HCT116 (cell line): ENCODE measurements at regions not wholly inside any gene's neighbourhood (a gene's known extent, or its start where the extent isn't known, plus 50 kb on each side); places are given as distances from the start of the nearest gene placed in this dataset.

Experiments
- ATAC-seq: fragments of 200-7000 bp; cut with Tn5 transposase; 2 replicates; pipeline ENCODE4 v1.9.1; 2020; ENCODE audit warnings: mild to moderate bottlenecking, moderate library complexity
- BruUV-seq: library from RNA; stranded (reverse); fragments of 400-500 nt; replicated peaks from 2 replicates; lab custom pipeline; 2021; lab: Mats Ljungman, UMichigan
- CTCF ChIA-PET: fragments of 300-600 bp; sonication (Branson Sonifier 250); formaldehyde crosslinking; loops from one replicate; lab custom pipeline; 2021; ENCODE audit warnings: antibody characterized with exemption; lab: Charles Lee
- POLR2A ChIA-PET: fragments of 300-600, 350-600 bp; sonication (Branson Sonifier 250); formaldehyde crosslinking; loops from one replicate; lab custom pipeline; 2021; ENCODE audit warnings: antibody characterized with exemption; lab: Charles Lee
- RAD21 ChIA-PET, 2 experiments: fragments of 300-600 bp; sonication (Branson Sonifier 250); formaldehyde crosslinking; loops; one replicate each; lab custom pipeline; 2023; ENCODE audit warnings: low total read pairs in 2 of 2; ENCODE audit not compliant: uncharacterized antibody in 2 of 2, unreplicated experiment in 2 of 2, low non-redundant PET in 1 of 2; lab: Charles Lee
- DNase-seq: peaks from one replicate; pipeline ENCODE4 v3.0.0-alpha.2; 2010; ENCODE audit warnings: low read depth, low spot score
- H2AFZ ChIP-seq: fragments of 200-600 bp; shearing (Covaris generic), sonication (generic); 2 replicates; pipeline ENCODE4 v1.6.1; 2017; ENCODE audit warnings: low read depth, mixed run types, mixed read lengths, antibody characterized with exemption, low read length; ENCODE audit not compliant: poor library complexity, severe bottlenecking
- H3K27ac ChIP-seq: 2 replicates; pipeline ENCODE4 v1.5.1; 2012; ENCODE audit warnings: low read depth, low read length
- H3K27me3 ChIP-seq: fragments of 200-600 bp; sonication (generic); 2 replicates; pipeline ENCODE4 v1.6.1; 2016; ENCODE audit warnings: mixed run types, low read length, mixed read lengths; ENCODE audit not compliant: insufficient read depth
- H3K36me3 ChIP-seq, 2 experiments: fragments of 200-500 bp in 1 of 2; fragments of 200-600 bp in 1 of 2; sonication (Bioruptor generic) in 1 of 2; sonication (generic) in 1 of 2; 2 replicates each; pipeline versions ENCODE4 v1.5.1 to v1.6.1; 2014 to 2016; ENCODE audit warnings: low read length in 2 of 2, inconsistent platforms in 1 of 2, mixed read lengths in 1 of 2, mixed run types in 1 of 2; ENCODE audit not compliant: insufficient read depth in 2 of 2, control insufficient read depth in 1 of 2
- H3K4me1 ChIP-seq, 2 experiments: fragments of 200-600 bp in 1 of 2; sonication (generic) in 1 of 2; 2 replicates each; pipeline versions ENCODE4 v1.5.1 to v1.6.1; 2012 to 2017; ENCODE audit warnings: low read length in 2 of 2, inconsistent platforms in 1 of 2, mild to moderate bottlenecking in 1 of 2, mixed read lengths in 1 of 2, mixed run types in 1 of 2, moderate library complexity in 1 of 2; ENCODE audit not compliant: insufficient read depth in 2 of 2, control insufficient read depth in 1 of 2
- H3K4me2 ChIP-seq: fragments of 200-600 bp; sonication (generic); 2 replicates; pipeline ENCODE4 v1.6.1; 2017; ENCODE audit warnings: mixed run types, low read length, mixed read lengths
- H3K4me3 ChIP-seq, 2 experiments: fragments of 200-600 bp in 1 of 2; sonication (generic) in 1 of 2; replicated peaks in 1 of 2; 2 replicates each; pipeline ENCODE4 v1.5.1; 2011 to 2016; ENCODE audit warnings: low read length in 2 of 2, control low read depth in 1 of 2, low read depth in 1 of 2, mild to moderate bottlenecking in 1 of 2, mixed read lengths in 1 of 2, mixed run types in 1 of 2
- H3K79me2 ChIP-seq: fragments of 200-600 bp; sonication (generic); 2 replicates; pipeline ENCODE4 v1.6.1; 2017; ENCODE audit warnings: mild to moderate bottlenecking, mixed run types, low read length, moderate library complexity, mixed read lengths; ENCODE audit not compliant: insufficient read depth
- H3K9ac ChIP-seq: fragments of 200-600 bp; sonication (generic); 2 replicates; pipeline ENCODE4 v1.6.1; 2016; ENCODE audit warnings: low read length, mixed read lengths
- H3K9me2 ChIP-seq: fragments of 200-600 bp; sonication (generic), shearing (Covaris generic); 2 replicates; pipeline ENCODE4 v1.6.1; 2017; ENCODE audit warnings: mixed run types, mild to moderate bottlenecking, moderate library complexity; ENCODE audit not compliant: insufficient read depth
- H3K9me3 ChIP-seq, 2 experiments: fragments of 200-500 bp in 1 of 2; fragments of 200-600 bp in 1 of 2; sonication (Bioruptor generic) in 1 of 2; sonication (generic) in 1 of 2; 2 replicates each; pipeline ENCODE4 v1.6.1; 2014 to 2017; ENCODE audit warnings: low read length in 2 of 2, mixed read lengths in 2 of 2, inconsistent platforms in 1 of 2, low read depth in 1 of 2, mild to moderate bottlenecking in 1 of 2, mixed run types in 1 of 2, moderate library complexity in 1 of 2; ENCODE audit not compliant: control insufficient read depth in 1 of 2, insufficient read depth in 1 of 2
- H4K20me1 ChIP-seq: fragments of 200-600 bp; sonication (generic), shearing (Covaris generic); 2 replicates; pipeline ENCODE4 v1.6.1; 2017; ENCODE audit warnings: mixed run types, mild to moderate bottlenecking, moderate library complexity; ENCODE audit not compliant: insufficient read depth
- ATF3 ChIP-seq: IDR thresholded peaks from 2 replicates; pipeline ENCODE4 v1.6.1; 2012
- CBX3 ChIP-seq: IDR thresholded peaks from 2 replicates; pipeline ENCODE4 v1.6.1; 2012; ENCODE audit warnings: low read depth
- CEBPB ChIP-seq: IDR thresholded peaks from 2 replicates; pipeline ENCODE4 v1.6.1; 2012; ENCODE audit warnings: low read depth
- EGR1 ChIP-seq: IDR thresholded peaks from 2 replicates; pipeline ENCODE4 v1.6.1; 2012; ENCODE audit warnings: low read depth
- MAX ChIP-seq: IDR thresholded peaks from 2 replicates; pipeline ENCODE4 v1.6.1; 2012
- POLR2A ChIP-seq: IDR thresholded peaks from 2 replicates; pipeline ENCODE4 v1.7.0; 2011; ENCODE audit warnings: borderline replicate concordance; ENCODE audit not compliant: insufficient read depth, insufficient read length; ENCODE audit errors: extremely low read depth
- RAD21 ChIP-seq: IDR thresholded peaks from 2 replicates; pipeline ENCODE4 v1.6.1; 2012; ENCODE audit warnings: low read depth, mild to moderate bottlenecking
- REST ChIP-seq: IDR thresholded peaks from 2 replicates; pipeline ENCODE4 v1.6.1; 2012; ENCODE audit warnings: low read depth
- SIN3A ChIP-seq: IDR thresholded peaks from 2 replicates; pipeline ENCODE4 v1.6.1; 2012; ENCODE audit warnings: low read depth
- SP1 ChIP-seq: IDR thresholded peaks from 2 replicates; pipeline ENCODE4 v1.6.1; 2012; ENCODE audit warnings: low read depth
- ZBTB33 ChIP-seq: IDR thresholded peaks from 2 replicates; pipeline ENCODE4 v1.6.1; 2011; ENCODE audit warnings: mild to moderate bottlenecking, low read length, moderate library complexity; ENCODE audit not compliant: insufficient replicate concordance; ENCODE audit errors: extremely low read depth
- ZFX ChIP-seq: fragments of 450-650 bp; IDR thresholded peaks from 2 replicates; pipeline ENCODE4 v1.6.1; 2017
- intact Hi-C: fragments of 100-400 bp; cut with micrococcal nuclease; formaldehyde crosslinking; loops from 2 replicates; pipeline ENCODE4 v1.10.0; 2022

GRCh38 chr9:105877721-105878120, 183.4 kb downstream of the TMEM38B start:
- RAD21 ChIA-PET = no interaction called here
- Histone ChIP-seq H3K79me2 (no peaks in the 10 kb centered on the region), H3K27ac (no peak overlapping the region), H3K9me2 (no peaks in the 10 kb centered on the region), H3K9ac (no peak overlapping the region), H2AFZ (no peak overlapping the region), H3K9me3 (no peaks in the 10 kb centered on the region), H3K36me3 (no peaks in the 10 kb centered on the region), H3K4me1 (no peaks in the 10 kb centered on the region), H3K27me3 (no peaks in the 10 kb centered on the region)
- CTCF ChIA-PET = no interaction called here
- DNase-seq = no peak
- BruUV-seq = no TSS peak
- intact Hi-C loops = no loop called here
- TF ChIP-seq SP1 (no peak), RAD21 (no peak), CEBPB (no peak), ATF3 (no peak), SIN3A (no peak), REST (no peak), ZFX (no peak), POLR2A (no peak), MAX (no peak), EGR1 (no peak), CBX3 (no peak), ZBTB33 (no peak)
- TF ChIP-seq, all 23 proteins: peak for 0
- Histone ChIP-seq H4K20me1 (no peaks in the 10 kb centered on the region), H3K4me3 (no peak overlapping the region), H3K4me2 (no peak overlapping the region)
- ATAC-seq = no peak
- POLR2A ChIA-PET = no interaction called here
